K562 (cell line): ENCODE measurements at regions not wholly inside any gene's neighbourhood (a gene's known extent, or its start where the extent isn't known, plus 50 kb on each side); places are given as distances from the start of the nearest gene placed in this dataset.

Experiments used
- ATAC-seq: fragments of 200-7000 bp; cut with Tn5 transposase; 3 replicates; pipeline ENCODE4 v1.9.1; 2020; ENCODE audit warnings: moderate library complexity
- BruUV-seq: library from RNA; stranded (reverse); fragments of 400-500 nt; replicated peaks from 2 replicates; lab custom pipeline; 2021; lab: Mats Ljungman, UMichigan
- CTCF ChIA-PET: fragments of 300-600 bp; formaldehyde crosslinking; extraction: SDS; loops from one replicate; lab custom pipeline; 2021; ENCODE audit warnings: low intra/inter-chr PET ratio; lab: Yijun Ruan, JAX
- POLR2A ChIA-PET: fragments of 300-600, 350-650 bp; sonication (Branson Sonifier 250); formaldehyde crosslinking; extraction: SDS; loops from one replicate; lab custom pipeline; 2021; ENCODE audit warnings: antibody characterized with exemption, inconsistent platforms; lab: Yijun Ruan, JAX
- DNase-seq, 4 experiments: peaks; one replicate each; pipeline versions ENCODE4 v3.0.0 to v3.0.0-alpha.2; 2011 to 2018; ENCODE audit warnings: low spot score in 3 of 4, mixed read lengths in 3 of 4; ENCODE audit errors: extremely low read depth in 1 of 4
- FAIRE-seq: peaks from 2 replicates; lab custom pipeline; 2011; peaks lifted over from hg19 to GRCh38; lab: Jason Lieb, UNC
- H2AFZ ChIP-seq: 2 replicates; pipeline ENCODE4 v1.6.0; 2011; ENCODE audit warnings: low read depth, low read length, control low read depth, inconsistent platforms
- H3K27ac ChIP-seq: fragments of 200-600 bp; 3 replicates; pipeline ENCODE4 v1.8.0; 2011; ENCODE audit warnings: low read depth, mild to moderate bottlenecking, control low read depth, inconsistent platforms, low read length, moderate library complexity, mixed read lengths; ENCODE audit errors: extremely low read depth
- H3K27me3 ChIP-seq, 2 experiments: fragments of 300-600 bp in 1 of 2; 2 replicates in 1 of 2; 3 replicates in 1 of 2; pipeline versions ENCODE4 v1.6.0 to v1.8.0; 2011; ENCODE audit warnings: inconsistent platforms in 2 of 2, low read length in 2 of 2, mild to moderate bottlenecking in 1 of 2, mixed read lengths in 1 of 2, moderate library complexity in 1 of 2; ENCODE audit not compliant: control insufficient read depth in 2 of 2, insufficient read depth in 2 of 2
- H3K36me3 ChIP-seq: fragments of 300-600 bp; 3 replicates; pipeline ENCODE4 v1.8.0; 2011; ENCODE audit warnings: mild to moderate bottlenecking, low read length, inconsistent platforms; ENCODE audit not compliant: control insufficient read depth, insufficient read depth
- H3K4me1 ChIP-seq, 2 experiments: fragments of 200-600 bp in 1 of 2; replicated peaks in 1 of 2; 2 replicates in 1 of 2; 3 replicates in 1 of 2; pipeline versions ENCODE4 v1.5.1 to v1.8.0; 2011; ENCODE audit warnings: inconsistent platforms in 2 of 2, low read length in 2 of 2, mild to moderate bottlenecking in 1 of 2, mixed read lengths in 1 of 2, moderate library complexity in 1 of 2; ENCODE audit not compliant: control insufficient read depth in 2 of 2, insufficient read depth in 2 of 2
- H3K4me2 ChIP-seq: 2 replicates; pipeline ENCODE4 v1.6.1; 2011; ENCODE audit warnings: low read length, control low read depth, inconsistent platforms, mixed read lengths; ENCODE audit not compliant: insufficient read depth
- H3K4me3 ChIP-seq: fragments of 200-600 bp; sonication (generic), shearing (Covaris generic); 2 replicates; pipeline ENCODE4 v1.5.1; 2016; ENCODE audit warnings: control low read depth, inconsistent platforms
- H3K79me2 ChIP-seq: fragments of 200-600 bp; 3 replicates; pipeline ENCODE4 v1.8.0; 2011; ENCODE audit warnings: low read length, inconsistent platforms; ENCODE audit not compliant: control insufficient read depth, insufficient read depth
- H3K9ac ChIP-seq, 2 experiments: 2 replicates each; pipeline versions ENCODE4 v1.6.0 to v1.6.1; 2011; ENCODE audit warnings: low read depth in 2 of 2, low read length in 2 of 2, control low read depth in 1 of 2, inconsistent platforms in 1 of 2, mild to moderate bottlenecking in 1 of 2, mixed read lengths in 1 of 2; ENCODE audit not compliant: insufficient read depth in 1 of 2
- H3K9me1 ChIP-seq: one replicate; pipeline ENCODE4 v1.6.0; 2011; ENCODE audit warnings: inconsistent platforms, mild to moderate bottlenecking, low read length, moderate library complexity; ENCODE audit not compliant: control insufficient read depth, insufficient read depth
- H3K9me3 ChIP-seq: replicated peaks from 2 replicates; pipeline ENCODE4 v1.5.1; 2011; ENCODE audit warnings: low read depth, low read length, inconsistent platforms; ENCODE audit not compliant: control insufficient read depth, insufficient read depth
- H4K20me1 ChIP-seq: replicated peaks from 2 replicates; pipeline ENCODE4 v1.6.1; 2011; ENCODE audit warnings: low read length, inconsistent platforms, mixed read lengths; ENCODE audit not compliant: control insufficient read depth, insufficient read depth
- CBX8 ChIP-seq: fragments of 200-600 bp; sonication (generic); IDR thresholded peaks from 2 replicates; pipeline ENCODE4 v1.6.1; 2012; ENCODE audit warnings: borderline replicate concordance, mixed run types, low read depth, mild to moderate bottlenecking, moderate library complexity, mixed read lengths, low read length, control low read depth, inconsistent platforms; ENCODE audit not compliant: poor library complexity, severe bottlenecking; ENCODE audit errors: extremely low read depth
- GATAD2A ChIP-seq: fragments of 450-650 bp; IDR thresholded peaks from 2 replicates; pipeline ENCODE4 v1.6.1; 2017
- HNRNPLL ChIP-seq: fragments of 200-400 bp; formaldehyde crosslinking; IDR thresholded peaks from 2 replicates; pipeline ENCODE4 v1.6.1; 2017; ENCODE audit warnings: low read length, low read depth, mild to moderate bottlenecking; ENCODE audit not compliant: poor library complexity, severe bottlenecking
- MBD1 ChIP-seq: fragments of 250-450 bp; sonication (Bioruptor Pico); IDR thresholded peaks from 2 replicates; pipeline ENCODE4 v1.8.0; 2022; ENCODE audit warnings: inconsistent platforms
- MCM3 ChIP-seq: fragments of 450-650 bp; IDR thresholded peaks from 2 replicates; pipeline ENCODE4 v1.6.1; 2016
- NR2C2 ChIP-seq, 2 experiments: fragments of 200-800 bp in 1 of 2; sonication (Bioruptor generic) in 1 of 2; sonication (generic) in 1 of 2; formaldehyde crosslinking in 1 of 2; IDR thresholded peaks; 2 replicates each; pipeline versions ENCODE4 v1.6.1 to v1.8.0; 2016 to 2022; ENCODE audit warnings: mild to moderate bottlenecking in 1 of 2, missing compliant biosample characterization in 1 of 2, missing genetic modification characterization in 1 of 2, missing genetic modification reagents in 1 of 2
- NRF1 ChIP-seq, 2 experiments: fragments of 450-650 bp; IDR thresholded peaks in 1 of 2; conservative IDR thresholded peaks in 1 of 2; 2 replicates each; pipeline ENCODE4 v1.6.1; 2014; ENCODE audit warnings: mild to moderate bottlenecking in 2 of 2
- POLR2H ChIP-seq: IDR thresholded peaks from 2 replicates; pipeline ENCODE4 v1.6.1; 2016; ENCODE audit warnings: missing genetic modification characterization, low read depth, mild to moderate bottlenecking, control low read depth, missing compliant biosample characterization, moderate library complexity
- THRA ChIP-seq: fragments of 450-650 bp; IDR thresholded peaks from 2 replicates; pipeline ENCODE4 v1.6.1; 2017; ENCODE audit warnings: mild to moderate bottlenecking, moderate library complexity
- ZBTB7A ChIP-seq: IDR thresholded peaks from 2 replicates; pipeline ENCODE4 v1.6.1; 2011; ENCODE audit warnings: low read depth, mild to moderate bottlenecking, low read length, moderate library complexity, borderline replicate concordance; ENCODE audit not compliant: control insufficient read depth
- ZNF12 ChIP-seq: sonication (generic); formaldehyde crosslinking; IDR thresholded peaks from 2 replicates; pipeline ENCODE4 v1.4.0; 2020; ENCODE audit warnings: mild to moderate bottlenecking, missing genetic modification reagents
- ZNF133 ChIP-seq: fragments of 250-450 bp; sonication (Bioruptor Pico); IDR thresholded peaks from 2 replicates; pipeline ENCODE4 v1.4.0; 2020; ENCODE audit warnings: mild to moderate bottlenecking
- ZNF134 ChIP-seq: fragments of 250-450 bp; sonication (Bioruptor Pico); conservative IDR thresholded peaks from 2 replicates; pipeline ENCODE4 v1.4.0; 2020
- ZNF263 ChIP-seq: sonication (generic); formaldehyde crosslinking; IDR thresholded peaks from 2 replicates; pipeline ENCODE4 v1.8.0; 2022; ENCODE audit warnings: mild to moderate bottlenecking, missing genetic modification reagents, borderline replicate concordance
- ZNF395 ChIP-seq: fragments of 200-800 bp; sonication (Bioruptor generic); IDR thresholded peaks from 2 replicates; pipeline ENCODE4 v1.6.1; 2017; ENCODE audit warnings: missing genetic modification characterization, missing compliant biosample characterization
- ZNF431 ChIP-seq: sonication (generic); formaldehyde crosslinking; IDR thresholded peaks from 2 replicates; pipeline ENCODE4 v1.8.0; 2022; ENCODE audit warnings: mild to moderate bottlenecking, missing genetic modification reagents
- WGBS: fragments of 100-300 bp; shearing (Covaris generic); methylation state at CpG from one replicate; pipeline ENCODE4 v1.1.6; 2016; ENCODE audit warnings: low coverage, mixed read lengths; ENCODE audit not compliant: insufficient coverage; ENCODE audit errors: missing lambda C conversion rate; 5-methylcytosine and 5-hydroxymethylcytosine counted together
- in situ Hi-C: fragments of 300-500 bp; cut with MboI; formaldehyde crosslinking; loops from 4 replicates; pipeline ENCODE4 v1.15.0; 2018; ENCODE audit warnings: inconsistent platforms, mixed read lengths
- intact Hi-C: fragments of 100-400 bp; cut with micrococcal nuclease; formaldehyde crosslinking; loops from 2 replicates; pipeline ENCODE4 v1.14.2; 2022

GRCh38 chr11:69369210-69369825 is 75.4 kb downstream of the MYEOV start:
- no peak for DNase-seq
- H3K79me2 ChIP-seq: no peaks in the 10 kb centered on the region
- FAIRE-seq: no peak
- peaks cover 0 to 7% of the 10 kb centered on the region in 2 experiments; a peak in 3 of 5 replicates for H3K4me1 ChIP-seq
- no peak overlapping the region for H2AFZ ChIP-seq
- H3K36me3 ChIP-seq: peaks cover 6% of the 10 kb centered on the region; the same call in 1 of the 3 replicates
- H3K27me3 ChIP-seq: no peaks in the 10 kb centered on the region
- H3K9me3 ChIP-seq: peaks cover 3% of the 10 kb centered on the region; the same call in 1 of the 2 replicates
- H3K4me3 ChIP-seq: no peak overlapping the region
- H3K9me1 ChIP-seq: no peaks in the 10 kb centered on the region
- no TSS peak for BruUV-seq
- H3K27ac ChIP-seq: no peak overlapping the region
- 71% methylated on average over 5 of the region's 5 CpGs for WGBS
- in situ Hi-C loops (no loop called here), intact Hi-C loops (loop anchor here (10.0 kb wide), 1 partner anchor 75 kb away; the partner anchor contains the start of gene MYEOV)
- POLR2A ChIA-PET: interaction anchor here (0.6 to 1.0 kb wide), 2 partner anchors 10 to 38 kb away, joined by 3 read pairs; no protein-coding TSS in a partner anchor
- CTCF ChIA-PET: no interaction called here
- H3K9ac ChIP-seq: no peak overlapping the region
- ATAC-seq: no peak
- TF ChIP-seq NR2C2 (CRISPR knock-in tag; IDR thresholded peaks at IDR 0.05) (no peak), NR2C2 (tag; IDR thresholded peaks at IDR 0.05) (no peak), GATAD2A (no peak), NRF1 (conservative IDR thresholded peaks at IDR 0.05 in 1 of 2, IDR thresholded peaks at IDR 0.05 in 1 of 2) (no peak), ZNF395 (CRISPR knock-in tag) (no peak), ZNF134 (CRISPR knock-in tag) (no peak), ZNF12 (CRISPR knock-in tag) (no peak), MBD1 (CRISPR knock-in tag) (no peak), ZNF263 (CRISPR knock-in tag) (no peak), ZBTB7A (no peak), POLR2H (no peak), CBX8 (no peak), ZNF431 (CRISPR knock-in tag) (no peak), MCM3 (no peak), ZNF133 (no peak), HNRNPLL (no peak), THRA (no peak)
- H3K4me2 ChIP-seq: no peak overlapping the region
- no peaks in the 10 kb centered on the region for H4K20me1 ChIP-seq
